Activated naive CD4-positive, alpha-beta T cell treated with anti-CD3 and anti-CD28 coated beads, Interleukin-2, amount 50 U/mL, for 72 hours (primary cell): ENCODE measurements at regions not wholly inside any gene's neighbourhood (a gene's known extent, or its start where the extent isn't known, plus 50 kb on each side); places are given as distances from the start of the nearest gene placed in this dataset.
A peak's percentile ranks its signal among the peaks of the same experiment; 100 is the strongest.
"Not testable (repeated sequence)": the region's sequence is repeated elsewhere in the genome, so short reads cannot be mapped to it uniquely, and the experiment has no call there.

Experiments
- ATAC-seq, 2 donors: fragments of 150-1000 bp; cut with Tn5 transposase; 2 replicates each; pipeline ENCODE4 v1.10.0; 2021; ENCODE audit warnings: mild to moderate bottlenecking in 2 of 2, moderate library complexity in 2 of 2
- DNase-seq, 2 donors: peaks; one replicate each; pipeline ENCODE4 v3.0.0; 2021 to 2022; ENCODE audit warnings: low spot score in 2 of 2
- H3K27ac Mint-ChIP-seq, 2 donors: one replicate each; pipeline ENCODE4 v1.8.0; 2022; ENCODE audit warnings: mild to moderate bottlenecking in 2 of 2, mixed read lengths in 2 of 2
- H3K36me3 Mint-ChIP-seq, 2 donors: one replicate each; pipeline ENCODE4 v1.8.0; 2022; ENCODE audit warnings: mixed read lengths in 2 of 2
- H3K9me3 Mint-ChIP-seq, 2 donors: one replicate each; pipeline ENCODE4 v1.8.0; 2022; ENCODE audit warnings: mixed read lengths in 2 of 2

DNA sequence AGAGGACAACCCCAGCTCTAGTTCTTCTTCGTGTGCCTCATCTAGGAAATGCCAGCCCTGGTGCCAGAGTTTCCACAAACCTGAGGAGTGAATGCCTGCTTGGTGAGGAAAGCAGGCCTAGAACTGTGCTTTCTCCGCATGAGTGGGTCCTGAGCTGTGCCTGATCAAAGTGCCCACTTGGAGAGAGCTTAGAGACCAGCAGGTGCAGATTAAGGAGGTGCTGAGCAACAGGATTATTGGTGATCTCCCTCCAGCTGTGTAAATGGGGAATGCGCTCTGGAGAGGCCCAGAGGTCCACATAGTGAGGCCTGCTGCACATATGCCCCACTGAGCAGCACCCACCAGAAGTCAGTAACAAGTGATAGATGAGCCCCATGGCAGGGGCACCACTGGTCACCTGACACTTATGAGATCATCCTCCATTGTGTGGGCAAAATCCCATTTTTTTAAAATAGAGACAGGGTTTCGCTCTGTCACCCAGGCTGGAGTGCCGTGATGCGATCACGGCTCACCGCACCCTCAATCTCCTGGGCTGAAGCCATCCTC lies 127.2 kb upstream of the ZC3H12A start:
- DNase-seq (no peak), ATAC-seq (no peak)
- H3K9me3 Mint-ChIP-seq, result peaks cover 0 to 3% of the 10 kb centered on the region in 2 donors
- H3K27ac Mint-ChIP-seq, result no peak overlapping the region
- no peaks in the 10 kb centered on the region for H3K36me3 Mint-ChIP-seq

GRCh38 chr1:37353871-37354270 lies 120.5 kb upstream of the ZC3H12A start:
- no peak for DNase-seq
- Mint-ChIP-seq H3K27ac (no peak overlapping the region), H3K36me3 (no peaks in the 10 kb centered on the region), H3K9me3 (peaks cover 0 to 3% of the 10 kb centered on the region in 2 donors)
- ATAC-seq, result no peak

DNA sequence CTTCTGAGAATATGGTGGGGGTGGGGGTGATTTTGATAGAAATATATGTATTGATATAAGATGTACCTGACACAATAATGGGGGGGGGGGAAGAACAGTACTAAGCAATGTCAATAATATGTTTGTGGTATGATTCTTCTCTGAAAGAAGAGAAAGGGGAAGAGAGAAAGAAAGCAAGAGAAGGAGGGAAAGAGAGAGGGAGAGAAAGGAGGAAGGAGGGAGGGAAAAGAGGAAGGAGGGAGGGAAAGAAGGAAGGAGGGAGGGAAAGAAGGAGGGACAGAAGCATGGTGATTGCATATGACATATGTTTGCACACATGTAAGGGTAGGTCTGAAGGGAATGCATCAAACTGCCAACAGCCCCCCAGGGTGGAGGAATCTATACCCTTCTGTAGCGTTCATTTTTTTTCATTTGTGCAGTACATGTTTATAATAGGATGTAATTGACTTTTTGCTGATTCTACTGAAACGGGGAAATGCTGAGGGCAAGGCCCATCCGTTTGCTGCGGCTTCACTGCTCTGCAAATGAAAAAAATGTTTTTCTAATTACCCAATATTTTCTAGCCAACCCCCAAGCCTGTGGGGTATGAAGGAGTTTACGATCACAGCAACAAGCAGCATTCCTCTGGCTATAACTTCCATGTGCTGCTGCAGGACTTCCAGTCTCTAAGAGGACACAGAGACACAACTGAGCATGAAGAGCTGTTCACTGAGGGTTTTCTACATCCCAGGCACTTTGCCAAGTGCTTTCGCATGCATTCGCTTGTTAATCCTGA lies 119.3 kb upstream of the ZC3H12A start:
- no peak overlapping the region for H3K27ac Mint-ChIP-seq
- no peak for DNase-seq
- no peaks in the 10 kb centered on the region for H3K36me3 Mint-ChIP-seq
- H3K9me3 Mint-ChIP-seq, result no peaks in the 10 kb centered on the region
- no peak for ATAC-seq

DNA sequence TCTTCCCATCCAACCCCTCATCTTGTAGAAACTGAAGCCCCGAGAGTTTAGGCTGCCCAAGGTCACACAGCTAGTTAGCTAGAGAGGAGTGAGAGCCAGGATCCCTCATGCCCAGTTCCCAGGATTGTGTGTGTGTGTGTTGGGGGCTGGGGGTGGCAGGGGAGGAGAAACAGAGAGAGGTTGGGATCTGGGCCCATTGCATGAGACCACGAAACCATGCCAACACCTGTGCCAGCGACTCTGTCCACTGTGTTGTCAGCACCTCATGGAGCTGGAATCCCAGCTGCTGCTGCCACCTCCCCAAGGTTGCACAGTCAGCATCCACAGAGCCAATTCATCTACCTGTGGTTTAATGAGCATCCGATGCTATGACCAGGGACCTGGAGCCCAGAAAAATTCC lies 115.4 kb upstream of the ZC3H12A start:
- no peak overlapping the region for H3K27ac Mint-ChIP-seq

DNA sequence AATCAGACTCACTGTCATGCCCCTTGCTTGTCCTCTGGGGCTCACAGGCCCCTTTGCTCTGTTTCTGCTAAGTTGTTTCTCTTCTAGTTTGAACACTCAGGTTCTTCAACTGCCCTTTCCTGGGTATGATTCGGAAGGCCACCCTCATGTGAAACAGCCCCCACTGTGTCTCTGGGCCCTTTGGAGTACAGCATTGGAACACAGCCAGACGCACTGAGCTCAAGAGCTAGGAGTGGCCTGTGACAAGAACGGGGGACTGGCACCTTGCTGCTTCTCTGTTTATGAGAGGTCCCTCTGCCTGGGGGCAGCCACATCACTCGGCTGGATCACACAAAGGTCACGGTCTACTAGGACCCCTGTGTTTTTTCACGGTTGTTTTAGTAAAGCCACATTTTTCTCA lies 114.4 kb upstream of the ZC3H12A start:
- Mint-ChIP-seq H3K27ac (no peak overlapping the region), H3K36me3 (no peaks in the 10 kb centered on the region), H3K9me3 (no peaks in the 10 kb centered on the region)
- no peak for DNase-seq
- ATAC-seq, result no peak

More for the DNA sequence above, 115.4 kb upstream of the ZC3H12A start:
- Mint-ChIP-seq H3K9me3 (no peaks in the 10 kb centered on the region), H3K36me3 (no peaks in the 10 kb centered on the region)
- DNase-seq (no peak), ATAC-seq (no peak)

GRCh38 chr1:37362594-37363385 lies 111.6 kb upstream of the ZC3H12A start:
- DNase-seq (no peak), ATAC-seq (no peak)
- H3K36me3 Mint-ChIP-seq, result no peaks in the 10 kb centered on the region
- H3K27ac Mint-ChIP-seq, result no peak overlapping the region
- H3K9me3 Mint-ChIP-seq, result no peaks in the 10 kb centered on the region

DNA sequence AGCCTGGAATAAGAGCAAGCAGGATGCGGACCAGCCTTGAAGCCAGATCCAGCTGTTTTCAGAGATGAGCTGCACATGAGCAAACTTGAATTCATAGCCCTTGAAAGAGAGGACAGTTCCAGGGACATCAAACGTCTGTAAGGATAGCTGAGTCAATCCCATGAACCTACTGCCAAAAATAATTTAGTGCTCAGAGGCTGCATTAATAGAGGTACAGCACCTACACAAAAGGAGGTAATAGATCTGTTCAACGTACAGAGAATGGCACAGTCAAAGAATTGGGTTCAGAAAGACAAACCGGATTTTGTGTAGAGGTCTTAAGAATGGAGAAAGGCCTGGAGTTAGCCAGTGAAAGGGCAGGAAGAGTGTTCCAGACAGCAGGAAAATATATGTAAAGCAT lies 110.8 kb upstream of the ZC3H12A start:
- DNase-seq, result no peak
- no peaks in the 10 kb centered on the region for H3K9me3 Mint-ChIP-seq
- no peak for ATAC-seq
- H3K36me3 Mint-ChIP-seq, result no peaks in the 10 kb centered on the region
- no peak overlapping the region for H3K27ac Mint-ChIP-seq

DNA sequence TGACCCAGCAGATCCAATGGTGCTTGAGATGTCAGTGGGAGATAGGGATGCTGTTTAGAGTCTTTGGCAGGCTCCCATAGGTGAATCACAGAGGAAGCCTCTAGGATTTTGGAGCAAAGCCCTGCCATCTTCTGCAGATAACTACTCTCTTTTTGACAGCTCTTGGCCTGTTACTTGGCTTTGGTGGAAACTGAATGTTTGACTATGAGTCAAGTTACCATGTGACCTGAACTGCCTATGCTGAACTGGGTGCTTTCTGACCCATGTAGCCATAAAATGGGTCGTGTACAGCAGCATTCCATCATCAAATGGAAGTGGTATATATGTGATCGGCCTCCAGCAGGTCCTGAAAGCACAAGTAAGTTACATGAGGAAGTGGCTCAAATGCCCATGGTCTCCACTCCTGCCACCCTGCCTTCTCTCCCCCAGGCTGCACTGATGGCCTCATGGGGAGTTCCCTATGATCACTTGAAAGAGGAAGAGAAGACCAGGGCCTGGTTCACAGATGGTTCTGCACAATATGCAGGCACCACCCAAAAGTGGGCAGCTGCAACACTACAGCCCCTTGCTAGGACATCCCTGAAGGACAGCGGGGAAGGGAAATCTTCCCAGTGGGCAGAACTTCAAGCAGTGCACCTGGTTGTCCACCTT lies 105.6 kb upstream of the ZC3H12A start:
- not testable (repeated sequence) for H3K9me3 Mint-ChIP-seq, DNase-seq, H3K36me3 Mint-ChIP-seq, H3K27ac Mint-ChIP-seq, ATAC-seq

DNA sequence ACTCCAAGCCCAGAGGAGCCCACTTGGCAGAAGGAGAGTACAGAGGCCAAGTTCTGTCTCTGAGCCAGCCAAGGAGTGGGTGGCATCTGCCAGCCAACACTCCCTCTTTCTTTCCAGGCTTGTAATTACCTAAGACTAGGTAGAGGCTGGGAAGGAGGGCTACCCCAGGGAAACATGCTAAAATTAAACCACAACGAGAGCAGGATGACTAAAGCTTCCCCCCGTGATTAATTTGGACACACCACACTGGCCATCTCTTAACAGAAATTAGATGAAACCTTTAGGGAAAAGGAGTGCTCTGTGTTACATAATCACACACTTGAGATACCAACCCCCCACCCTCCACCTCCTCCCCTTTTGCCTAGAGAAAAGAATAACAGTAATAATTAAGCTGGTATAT lies 102.1 kb upstream of the ZC3H12A start:
- DNase-seq (no peak), ATAC-seq (no peak)
- H3K27ac Mint-ChIP-seq, result no peak overlapping the region
- no peaks in the 10 kb centered on the region for H3K36me3 Mint-ChIP-seq
- H3K9me3 Mint-ChIP-seq, result peaks cover 0 to 4% of the 10 kb centered on the region in 2 donors

DNA sequence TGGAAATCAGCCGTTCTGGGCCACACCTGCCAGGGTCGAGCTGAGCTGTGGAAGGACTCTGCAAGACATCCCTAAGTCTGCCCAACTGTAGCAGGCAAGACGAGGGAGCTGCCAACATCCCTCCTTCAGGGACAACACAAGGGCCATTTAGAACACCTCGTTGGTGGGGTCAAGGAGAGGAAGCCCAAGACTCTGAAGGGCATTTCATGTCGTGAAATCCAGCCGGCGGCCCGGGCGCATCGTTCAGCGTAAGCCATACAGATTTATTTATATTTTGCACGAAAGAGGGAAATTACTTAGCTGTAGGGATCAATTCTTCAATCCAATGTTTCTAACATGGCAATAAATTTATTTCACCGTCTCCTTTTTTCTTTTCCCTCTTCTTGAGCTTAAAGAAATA lies 101.7 kb upstream of the ZC3H12A start:
- Mint-ChIP-seq H3K36me3 (no peaks in the 10 kb centered on the region), H3K27ac (no peak overlapping the region), H3K9me3 (peaks cover 0 to 4% of the 10 kb centered on the region in 2 donors)
- DNase-seq, result no peak
- ATAC-seq, result no peak

DNA sequence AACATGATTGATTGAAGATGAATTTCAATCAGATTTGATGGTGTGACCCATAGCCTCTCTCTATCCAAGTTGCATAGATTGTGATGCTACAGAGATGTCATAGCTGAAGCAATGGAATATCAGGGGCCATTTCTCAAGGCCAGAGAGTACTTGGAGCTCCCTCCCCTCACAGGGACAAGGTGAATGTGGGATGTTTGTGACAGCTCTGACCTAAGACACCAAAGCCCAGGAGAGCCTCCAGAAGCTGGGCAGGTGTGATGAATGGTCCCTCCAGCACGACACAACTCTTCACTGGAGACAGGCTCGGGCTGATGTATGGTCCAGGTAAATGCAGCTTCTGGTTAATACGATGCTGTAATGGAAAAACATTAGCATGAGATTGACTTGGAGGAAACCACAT lies 101.0 kb upstream of the ZC3H12A start:
- ATAC-seq, result no peak
- H3K36me3 Mint-ChIP-seq, result peaks cover 0 to 4% of the 10 kb centered on the region in 2 donors

GRCh38 chr1:37380546-37380945 lies 93.8 kb upstream of the ZC3H12A start:
- H3K36me3 Mint-ChIP-seq, result peaks cover 0 to 14% of the 10 kb centered on the region in 2 donors
- not testable (repeated sequence) for H3K27ac Mint-ChIP-seq

More for the DNA sequence above, 101.0 kb upstream of the ZC3H12A start:
- Mint-ChIP-seq H3K9me3 (peaks cover 6 to 8% of the 10 kb centered on the region in 2 donors), H3K27ac (no peak overlapping the region)
- DNase-seq, result no peak

GRCh38 chr1:37387854-37388253 lies 86.5 kb upstream of the ZC3H12A start:
- Mint-ChIP-seq H3K36me3 (no peaks in the 10 kb centered on the region), H3K9me3 (no peaks in the 10 kb centered on the region), H3K27ac (no peak overlapping the region)
- ATAC-seq (no peak), DNase-seq (no peak)

More at GRCh38 chr1:37380546-37380945, 93.8 kb upstream of the ZC3H12A start:
- not testable (repeated sequence) for DNase-seq, ATAC-seq, H3K9me3 Mint-ChIP-seq

DNA sequence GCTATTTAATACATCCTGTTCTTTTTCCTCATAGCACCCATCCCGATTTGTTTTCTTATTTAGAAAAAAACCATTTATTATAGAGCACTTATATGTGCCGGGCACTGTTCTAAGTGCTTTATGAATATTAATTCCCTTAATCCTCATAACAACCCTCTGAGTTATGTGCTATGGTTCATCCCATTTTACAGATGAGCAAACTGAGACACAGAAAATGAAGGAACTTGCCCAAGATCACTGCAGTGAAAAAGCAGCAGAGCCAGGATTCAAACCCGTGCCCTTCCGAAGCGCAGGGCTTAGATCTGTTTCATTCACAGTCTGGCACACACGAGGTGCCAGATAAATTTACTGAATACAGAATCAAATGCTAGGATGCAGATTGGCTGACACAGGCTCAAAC lies 85.1 kb upstream of the ZC3H12A start:
- no peaks in the 10 kb centered on the region for H3K36me3 Mint-ChIP-seq
- H3K27ac Mint-ChIP-seq, result no peak overlapping the region
- ATAC-seq (no peak), DNase-seq (no peak)
- no peaks in the 10 kb centered on the region for H3K9me3 Mint-ChIP-seq

DNA sequence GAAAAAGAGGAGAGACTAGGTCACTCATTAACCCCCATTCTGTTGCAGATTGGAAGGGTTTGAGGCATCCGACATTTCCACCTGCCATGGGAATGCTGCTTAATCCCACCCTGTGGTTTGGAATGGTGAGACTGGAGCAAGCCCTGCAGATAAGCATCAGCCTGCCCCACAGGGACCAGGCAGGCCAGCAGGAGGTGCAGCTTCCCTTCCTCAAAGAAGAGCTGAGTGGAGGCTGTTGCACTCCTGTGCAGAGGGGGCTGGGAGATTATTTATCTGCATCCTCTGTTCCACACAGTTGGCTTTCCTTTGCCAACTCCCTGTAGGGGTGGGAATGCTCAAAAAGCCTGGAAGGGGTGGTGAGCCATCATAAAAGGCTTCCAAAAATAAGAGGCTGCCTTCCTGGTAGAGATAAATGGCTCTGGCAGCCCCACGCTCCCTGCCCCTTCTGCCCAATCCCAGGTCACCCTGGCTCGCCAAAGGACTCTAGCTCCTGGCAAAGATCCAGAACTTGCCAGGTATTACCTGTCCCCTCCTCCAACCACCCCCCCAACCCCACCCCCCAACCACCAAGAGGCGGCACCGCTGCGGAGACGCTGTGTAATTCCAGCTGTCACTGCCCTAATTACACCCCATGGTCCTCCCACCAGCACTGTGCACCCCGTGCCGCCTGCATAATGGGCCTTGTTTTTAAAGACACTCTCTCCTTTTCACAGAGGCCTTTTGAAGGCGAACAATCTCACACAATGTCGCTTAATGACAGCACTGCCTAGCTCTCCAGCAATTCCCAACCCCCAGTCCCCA lies 83.0 kb upstream of the ZC3H12A start:
- DNase-seq (no peak), ATAC-seq (no peak)
- H3K9me3 Mint-ChIP-seq, result no peaks in the 10 kb centered on the region
- H3K27ac Mint-ChIP-seq, result no peak overlapping the region
- H3K36me3 Mint-ChIP-seq, result no peaks in the 10 kb centered on the region

- DNase-seq (no peak), ATAC-seq (no peak)
- Mint-ChIP-seq H3K36me3 (no peaks in the 10 kb centered on the region), H3K9me3 (no peaks in the 10 kb centered on the region), H3K27ac (peak overlapping the region in 1 of 2 donors; percentile 15)
Observed at GRCh38 chr1:37392051-37392450, 82.3 kb upstream of the ZC3H12A start.
